Germinal center (tissue), 1 donor: ENCODE measurements at regions not wholly inside any gene's neighbourhood (a gene's known extent, or its start where the extent isn't known, plus 50 kb on each side); places are given as distances from the start of the nearest gene placed in this dataset.

Experiments used
- DNase-seq: peaks from one replicate; pipeline ENCODE4 v3.0.0; 2012; ENCODE audit warnings: mixed read lengths, low spot score

DNA sequence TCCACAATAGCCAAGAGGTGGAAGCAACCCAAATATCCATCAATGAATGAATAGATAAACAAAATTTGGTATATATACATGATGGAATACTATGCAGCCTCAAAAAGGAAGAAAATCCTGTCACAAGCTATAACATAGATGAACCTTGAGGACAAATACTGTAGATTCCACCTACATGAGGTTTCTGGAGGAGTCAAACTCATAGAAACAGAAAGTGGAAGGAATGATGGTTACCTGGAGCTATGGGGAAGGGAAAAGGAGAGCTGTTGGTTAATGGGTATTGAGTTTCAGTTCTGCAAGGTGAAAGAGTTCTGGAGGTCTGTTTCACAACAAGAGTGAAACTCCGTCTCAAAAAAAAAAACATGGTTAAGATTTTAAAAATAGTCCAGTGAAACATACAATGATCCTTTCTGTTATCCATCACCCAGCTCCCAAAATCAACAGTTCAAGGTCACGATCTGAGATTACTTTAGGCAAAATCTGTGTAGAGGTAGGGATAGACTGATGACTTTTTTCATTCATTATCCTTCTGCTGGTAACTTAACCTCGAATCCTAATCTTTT is 80.8 kb upstream of the HNRNPU start:
- no peak for DNase-seq

GRCh38 chr1:244941121-244941520 is 76.8 kb upstream of the HNRNPU start:
- peak; percentile 71 for DNase-seq

- DNase-seq = no peak
Observed at GRCh38 chr1:244937099-244937498, 72.8 kb upstream of the HNRNPU start.

DNA sequence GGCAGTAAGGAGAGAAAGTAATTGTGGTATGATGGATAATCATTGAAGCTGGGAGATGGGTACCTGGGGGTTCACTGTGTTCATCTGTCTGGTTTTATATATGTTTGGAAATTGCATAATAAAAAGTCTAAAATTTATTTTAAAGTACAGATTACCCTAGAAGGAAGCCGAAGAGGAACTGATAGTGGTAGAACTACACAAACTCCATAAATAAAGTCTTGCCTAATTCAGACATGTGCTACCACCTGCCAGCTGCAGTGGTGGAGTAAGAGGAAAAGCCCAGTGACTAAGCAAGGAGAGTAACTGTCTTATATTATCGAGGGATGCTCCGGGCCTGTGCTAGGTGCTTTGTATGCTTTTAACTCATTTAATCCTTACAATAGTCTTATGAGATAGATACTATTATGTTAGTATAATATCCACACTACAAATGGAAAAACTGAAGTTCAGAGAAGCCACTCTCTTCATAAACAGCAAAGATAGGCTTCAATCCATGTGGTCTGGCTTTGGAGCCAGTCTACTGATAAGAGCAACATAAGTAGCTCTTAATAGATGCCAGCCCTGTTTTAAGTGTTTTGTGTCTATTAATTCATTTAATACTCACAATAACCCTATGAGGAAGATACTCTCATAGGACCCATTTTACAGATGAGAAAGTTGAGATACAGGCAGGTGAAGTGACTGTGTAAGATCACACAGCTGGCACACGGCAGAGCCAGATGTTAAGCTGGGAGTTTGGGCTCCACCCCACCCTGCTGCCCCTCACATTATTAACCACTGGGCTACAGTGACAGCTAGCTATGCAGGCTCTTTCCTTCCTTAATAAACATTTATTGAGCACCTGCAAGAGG is 56.8 kb upstream of the HNRNPU start:
- DNase-seq = peak; percentile 52

- no peak for DNase-seq
Observed at GRCh38 chr1:244919320-244920282, 55.3 kb upstream of the HNRNPU start.

DNA sequence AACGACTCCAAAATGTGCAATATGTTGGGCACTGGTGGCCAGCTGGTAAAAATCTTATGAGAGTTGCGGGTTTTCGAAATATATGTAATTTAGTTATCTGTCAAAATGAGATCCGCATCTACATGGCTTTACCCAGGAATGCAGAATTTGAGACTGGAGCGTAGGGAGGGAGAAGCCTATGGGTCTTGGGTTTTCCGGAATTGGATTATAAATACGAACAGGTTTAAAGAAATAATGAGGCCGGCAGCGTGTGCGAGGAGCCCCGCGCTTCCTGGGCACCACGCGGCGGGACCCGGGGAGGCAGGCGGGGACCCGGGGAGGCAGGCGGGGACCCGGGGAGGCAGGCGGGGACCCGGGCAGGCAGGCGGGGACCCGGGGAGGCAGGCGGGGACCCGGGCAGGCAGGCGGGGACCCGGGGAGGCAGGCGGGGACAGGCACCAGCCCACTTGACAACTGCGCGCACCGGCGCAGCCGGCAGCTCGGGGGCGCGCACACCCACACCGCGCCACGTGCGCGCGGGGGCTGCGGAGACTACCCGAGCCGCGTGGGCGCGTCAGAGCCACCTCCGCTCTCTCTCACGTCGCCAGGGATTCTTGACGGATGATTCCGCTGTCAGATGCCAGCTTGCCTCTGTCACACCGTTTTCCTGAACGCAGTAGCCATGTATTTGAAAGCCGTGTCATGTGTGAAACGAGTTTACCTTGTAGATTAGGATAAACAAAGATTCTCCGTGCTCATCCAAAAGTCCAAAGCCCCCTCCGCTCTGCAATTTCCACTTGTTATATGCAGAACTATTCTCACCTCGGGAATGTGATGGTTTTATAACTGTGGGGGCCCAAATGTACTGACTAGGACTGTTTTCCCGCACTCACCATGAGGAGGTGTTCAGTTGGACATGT is 54.3 kb upstream of the HNRNPU start:
- DNase-seq = peak; percentile 58

DNA sequence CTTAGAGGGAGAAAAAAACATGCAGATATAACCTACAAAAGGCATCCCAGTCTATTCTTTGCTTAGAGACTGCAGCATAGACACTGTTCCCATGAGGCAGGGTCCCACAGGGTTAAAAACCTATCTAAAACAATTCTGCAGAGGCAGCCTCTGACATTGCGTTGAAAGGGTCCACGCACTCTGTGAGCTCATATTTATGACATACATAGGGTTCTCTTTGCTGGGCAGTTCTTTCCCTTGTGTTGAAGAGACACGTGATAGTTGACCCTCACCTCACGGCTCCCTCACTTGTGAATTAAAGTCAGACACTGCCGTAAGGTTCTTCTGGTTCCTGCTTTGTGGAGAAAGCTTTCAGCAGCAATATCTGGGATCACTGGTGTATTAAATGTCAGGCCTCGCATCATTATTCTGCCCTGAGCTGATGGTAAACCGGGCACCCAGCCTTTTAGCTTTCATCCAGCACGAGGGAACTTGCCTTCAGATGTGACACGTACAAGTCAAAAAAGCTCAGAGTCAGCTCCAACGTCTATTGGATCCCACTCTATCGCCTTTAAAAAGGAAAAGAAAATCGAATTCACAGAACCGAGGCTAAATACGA is 52.8 kb upstream of the HNRNPU start:
- DNase-seq = no peak

DNA sequence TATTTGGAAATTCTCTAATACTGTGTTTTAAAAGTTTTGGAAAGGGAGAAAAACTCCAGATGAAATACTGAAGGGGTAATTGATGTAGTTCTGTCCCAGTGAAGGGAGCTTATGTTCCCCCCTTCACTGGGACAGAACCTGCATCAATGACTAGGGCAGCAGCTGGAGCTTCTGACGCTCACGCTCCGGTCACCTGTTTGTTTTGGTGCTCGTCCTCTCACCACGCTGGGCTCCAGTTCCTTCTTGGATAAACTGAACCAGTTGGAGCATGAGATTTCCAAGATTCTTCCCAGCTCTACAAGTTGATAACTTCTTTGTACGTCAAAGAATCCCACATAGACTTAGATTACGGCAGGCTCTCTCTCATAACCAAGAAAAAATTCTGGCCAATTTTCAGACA is 51.4 kb upstream of the HNRNPU start:
- no peak for DNase-seq

- no peak for DNase-seq
Observed at GRCh38 chr1:244914761-244915160, 50.4 kb upstream of the HNRNPU start.
